NOMO-1 treated with dmso at 0.1 percent for 144 hours (cell line): ENCODE measurements at regions not wholly inside any gene's neighbourhood (a gene's known extent, or its start where the extent isn't known, plus 50 kb on each side); places are given as distances from the start of the nearest gene placed in this dataset.

ENCODE experiments used
- DNase-seq: peaks from one replicate; lab custom pipeline; 2025; ENCODE audit not compliant: unreplicated experiment; lab: John Stamatoyannopoulos, UW

- DNase-seq: no peak
Observed at GRCh38 chr11:8823174-8823742, 87.7 kb upstream of the AKIP1 start.

- no peak for DNase-seq
Observed at GRCh38 chr11:8826139-8826786, 84.7 kb upstream of the AKIP1 start.

- peak; percentile 35 for DNase-seq
Observed at GRCh38 chr11:8826901-8827560, 84.0 kb upstream of the AKIP1 start.

- DNase-seq: no peak
Observed at GRCh38 chr11:8828046-8828445, 82.9 kb upstream of the AKIP1 start.

GRCh38 chr11:8828580-8829361, 82.2 kb upstream of the AKIP1 start:
- peak; percentile 20 for DNase-seq

GRCh38 chr11:8829556-8829955, 81.4 kb upstream of the AKIP1 start:
- no peak for DNase-seq

- no peak for DNase-seq
Observed at GRCh38 chr11:8830641-8831040, 80.3 kb upstream of the AKIP1 start.

- no peak for DNase-seq
Observed at GRCh38 chr11:8831861-8832260, 79.1 kb upstream of the AKIP1 start.

GRCh38 chr11:8832571-8833260, 78.3 kb upstream of the AKIP1 start:
- DNase-seq: no peak

- DNase-seq: no peak
Observed at GRCh38 chr11:8833568-8834315, 77.2 kb upstream of the AKIP1 start.

- no peak for DNase-seq
Observed at GRCh38 chr11:8834379-8834778, 76.6 kb upstream of the AKIP1 start.

GRCh38 chr11:8838248-8838647, 72.7 kb upstream of the AKIP1 start:
- DNase-seq: peak; percentile 19

- DNase-seq: no peak
Observed at GRCh38 chr11:8839306-8839956, 71.6 kb upstream of the AKIP1 start.

GRCh38 chr11:8839957-8840945, 70.7 kb upstream of the AKIP1 start:
- DNase-seq: no peak

GRCh38 chr11:8841899-8842298, 69.1 kb upstream of the AKIP1 start:
- no peak for DNase-seq

- DNase-seq: no peak
Observed at GRCh38 chr11:8858808-8859207, 52.2 kb upstream of the AKIP1 start.
